Endothelial cell of umbilical vein (primary cell): ENCODE measurements at regions not wholly inside any gene's neighbourhood (a gene's known extent, or its start where the extent isn't known, plus 50 kb on each side); places are given as distances from the start of the nearest gene placed in this dataset.

Experiments used
- BruUV-seq: library from RNA; stranded (reverse); fragments of 400-500 nt; replicated peaks from 2 replicates; lab custom pipeline; 2021; lab: Mats Ljungman, UMichigan
- CTCF ChIA-PET: fragments of 300-600, 350-600 bp; sonication (Branson Sonifier 250); formaldehyde crosslinking; loops from one replicate; lab custom pipeline; 2021; ENCODE audit warnings: antibody characterized with exemption, inconsistent platforms; lab: Charles Lee
- POLR2A ChIA-PET: fragments of 300-600, 350-600 bp; sonication (Branson Sonifier 250); formaldehyde crosslinking; loops from one replicate; lab custom pipeline; 2021; ENCODE audit warnings: antibody characterized with exemption, inconsistent platforms; lab: Charles Lee
- DNase-seq: peaks from one replicate; pipeline ENCODE4 v3.0.0-alpha.2; 2011; ENCODE audit warnings: low read depth, low spot score
- FAIRE-seq: peaks from 2 replicates; lab custom pipeline; 2011; peaks lifted over from hg19 to GRCh38; lab: Jason Lieb, UNC
- H2AFZ ChIP-seq: 2 replicates; pipeline ENCODE4 v1.6.0; 2012; ENCODE audit warnings: low read depth, low read length, control low read depth, inconsistent platforms
- H3K27ac ChIP-seq: 2 replicates; pipeline ENCODE4 v1.5.1; 2011; ENCODE audit warnings: low read depth, mild to moderate bottlenecking, control low read depth, low read length, moderate library complexity; ENCODE audit not compliant: insufficient read depth
- H3K27me3 ChIP-seq, 2 experiments: 2 replicates each; pipeline versions ENCODE4 v1.6.0 to v1.6.1; 2011; ENCODE audit warnings: low read length in 2 of 2, mixed read lengths in 1 of 2; ENCODE audit not compliant: control insufficient read depth in 2 of 2, insufficient read depth in 2 of 2
- H3K36me3 ChIP-seq, 2 experiments: 2 replicates in 1 of 2; 3 replicates in 1 of 2; pipeline ENCODE4 v1.5.1; 2011; ENCODE audit warnings: low read length in 2 of 2, mild to moderate bottlenecking in 1 of 2, moderate library complexity in 1 of 2; ENCODE audit not compliant: control insufficient read depth in 2 of 2, insufficient read depth in 2 of 2; ENCODE audit errors: extremely low read depth in 1 of 2
- H3K4me1 ChIP-seq: 3 replicates; pipeline ENCODE4 v1.5.1; 2011; ENCODE audit warnings: mild to moderate bottlenecking, low read length; ENCODE audit not compliant: control insufficient read depth, insufficient read depth; ENCODE audit errors: extremely low read depth
- H3K4me2 ChIP-seq: 2 replicates; pipeline ENCODE4 v1.6.1; 2011; ENCODE audit warnings: low read length, control low read depth, mixed read lengths; ENCODE audit not compliant: insufficient read depth
- H3K4me3 ChIP-seq, 3 experiments: fragments of 200-600 bp in 1 of 3; sonication (generic), shearing (Covaris generic) in 1 of 3; replicated peaks in 1 of 3; 2 replicates each; pipeline ENCODE4 v1.5.1; 2011 to 2016; ENCODE audit warnings: control low read depth in 3 of 3, low read length in 3 of 3, mild to moderate bottlenecking in 2 of 3, inconsistent platforms in 1 of 3, low read depth in 1 of 3, moderate library complexity in 1 of 3; ENCODE audit not compliant: insufficient read depth in 1 of 3
- H3K79me2 ChIP-seq: 2 replicates; pipeline ENCODE4 v1.6.0; 2012; ENCODE audit warnings: low read length, inconsistent platforms; ENCODE audit not compliant: control insufficient read depth, insufficient read depth
- H3K9ac ChIP-seq: replicated peaks from 2 replicates; pipeline ENCODE3; 2011; ENCODE audit warnings: low read length, control low read depth; ENCODE audit not compliant: insufficient read depth; ENCODE audit errors: extremely low read depth
- H3K9me1 ChIP-seq: replicated peaks from 3 replicates; pipeline ENCODE4 v1.6.0; 2011; ENCODE audit warnings: mild to moderate bottlenecking, low read length; ENCODE audit not compliant: control insufficient read depth, insufficient read depth; ENCODE audit errors: extremely low read depth
- H3K9me3 ChIP-seq: replicated peaks from 2 replicates; pipeline ENCODE4 v1.5.1; 2012; ENCODE audit warnings: low read length, inconsistent platforms; ENCODE audit not compliant: control insufficient read depth, insufficient read depth
- H4K20me1 ChIP-seq: replicated peaks from 2 replicates; pipeline ENCODE3; 2011; ENCODE audit warnings: mild to moderate bottlenecking, low read length; ENCODE audit not compliant: control insufficient read depth, insufficient read depth; ENCODE audit errors: extremely low read depth
- CTCF ChIP-seq, 2 donors: IDR thresholded peaks; 1 replicate in 1 of 2; 2 replicates in 1 of 2; pipeline ENCODE4 v1.5.1; 2011; ENCODE audit warnings: low read length in 2 of 2, mild to moderate bottlenecking in 2 of 2, moderate library complexity in 2 of 2, control low read depth in 1 of 2, inconsistent platforms in 1 of 2, low read depth in 1 of 2; ENCODE audit not compliant: insufficient read depth in 1 of 2; ENCODE audit errors: extremely low read depth in 1 of 2
- EZH2 ChIP-seq: IDR thresholded peaks from 2 replicates; pipeline ENCODE4 v1.6.1; 2012; ENCODE audit warnings: borderline replicate concordance, low read depth, mild to moderate bottlenecking, moderate library complexity, low read length, inconsistent platforms; ENCODE audit not compliant: severe bottlenecking
- FOS ChIP-seq: IDR thresholded peaks from 2 replicates; pipeline ENCODE4 v1.6.1; 2011; ENCODE audit warnings: mild to moderate bottlenecking, low read length, moderate library complexity, borderline replicate concordance; ENCODE audit not compliant: insufficient read depth
- GATA2 ChIP-seq: IDR thresholded peaks from 2 replicates; pipeline ENCODE4 v1.7.0; 2011; ENCODE audit warnings: low read depth, mild to moderate bottlenecking, moderate library complexity, mixed read lengths, low read length; ENCODE audit not compliant: insufficient read length, insufficient read depth
- JUN ChIP-seq: IDR thresholded peaks from 2 replicates; pipeline ENCODE4 v1.6.1; 2011; ENCODE audit warnings: borderline replicate concordance, low read depth; ENCODE audit not compliant: insufficient read length, insufficient read depth
- MAX ChIP-seq: IDR thresholded peaks from 2 replicates; pipeline ENCODE4 v1.6.1; 2011; ENCODE audit not compliant: insufficient read depth, insufficient read length
- MYC ChIP-seq: IDR thresholded peaks from one replicate; pipeline ENCODE4 v1.6.1; 2011; ENCODE audit warnings: mild to moderate bottlenecking, low read depth, low read length
- POLR2A ChIP-seq: IDR thresholded peaks from 2 replicates; pipeline ENCODE4 v1.6.1; 2012; ENCODE audit warnings: low read depth, mild to moderate bottlenecking, control low read depth, low read length
- POLR2AphosphoS5 ChIP-seq: IDR thresholded peaks from 2 replicates; pipeline ENCODE4 v1.6.1; 2012; ENCODE audit warnings: low read depth, mild to moderate bottlenecking, control low read depth, low read length, moderate library complexity; ENCODE audit not compliant: insufficient read depth
- dilution Hi-C: fragments of 300-500 bp; cut with MboI; formaldehyde crosslinking; loops from one replicate; pipeline ENCODE4 v1.15.0; 2019; ENCODE audit warnings: low sequenced_read_pairs; ENCODE audit not compliant: extremely low pct_ligation_motif_present
- intact Hi-C: fragments of 100-400 bp; cut with micrococcal nuclease; formaldehyde crosslinking; loops from one replicate; pipeline ENCODE4 v1.10.0; 2022

- POLR2A ChIA-PET = no interaction called here
- H3K4me1 ChIP-seq = no peaks in the 10 kb centered on the region
- dilution Hi-C loops = no loop called here
- TF ChIP-seq FOS (no peak), POLR2A (no peak), POLR2AphosphoS5 (no peak), MAX (no peak), MYC (no peak), GATA2 (no peak), EZH2 (no peak), CTCF (IDR thresholded peaks at IDR 0.05; ENCODE audit: extremely low read depth in 1 of 2, insufficient read depth in 1 of 2, low read depth in 1 of 2, low read length in 2 of 2) (no peak), JUN (no peak)
- no peak overlapping the region for H2AFZ ChIP-seq
- no peak overlapping the region for H3K27ac ChIP-seq
- intact Hi-C loops = loop anchor here (10.0 kb wide), 1 partner anchor 125 kb away; no protein-coding TSS in a partner anchor
- CTCF ChIA-PET = no interaction called here
- no TSS peak for BruUV-seq
- FAIRE-seq = no peak
- H3K27me3 ChIP-seq = no peaks in the 10 kb centered on the region
- no peak overlapping the region for H3K9ac ChIP-seq
- H3K4me2 ChIP-seq = no peak overlapping the region
- no peaks in the 10 kb centered on the region for H3K9me3 ChIP-seq
- DNase-seq = no peak
- no peaks in the 10 kb centered on the region for H3K9me1 ChIP-seq
- no peaks in the 10 kb centered on the region for H4K20me1 ChIP-seq
- H3K79me2 ChIP-seq = no peaks in the 10 kb centered on the region
- no peak overlapping the region for H3K4me3 ChIP-seq
- no peaks in the 10 kb centered on the region for H3K36me3 ChIP-seq
Observed at GRCh38 chr1:121569428-121569827, 384.7 kb downstream of the SRGAP2C start.
